Activated naive CD4-positive, alpha-beta T cell treated with anti-CD3 and anti-CD28 coated beads, Interleukin-2, amount 10 ng/mL, durations not matched to agents 7 days and 5 days (primary cell): ENCODE measurements at regions not wholly inside any gene's neighbourhood (a gene's known extent, or its start where the extent isn't known, plus 50 kb on each side); places are given as distances from the start of the nearest gene placed in this dataset.
A peak's percentile ranks its signal among the peaks of the same experiment; 100 is the strongest.
"Not testable (repeated sequence)": the region's sequence is repeated elsewhere in the genome, so short reads cannot be mapped to it uniquely, and the experiment has no call there.

Experiments
- CTCF ChIA-PET: fragments of 350-600 bp; sonication (Branson Sonifier 250); formaldehyde crosslinking; loops from one replicate; lab custom pipeline; 2021; ENCODE audit warnings: antibody characterized with exemption; lab: Charles Lee
- DNase-seq: peaks from one replicate; pipeline ENCODE4 v3.0.0-alpha.2; 2020
- H3K27ac Mint-ChIP-seq: one replicate; pipeline ENCODE4 v1.8.0; 2021; ENCODE audit warnings: mild to moderate bottlenecking, moderate library complexity, mixed read lengths
- H3K27me3 Mint-ChIP-seq: one replicate; pipeline ENCODE4 v1.8.0; 2021; ENCODE audit warnings: mild to moderate bottlenecking, mixed read lengths
- H3K36me3 Mint-ChIP-seq: one replicate; pipeline ENCODE4 v1.8.0; 2021; ENCODE audit warnings: mixed read lengths
- H3K4me1 Mint-ChIP-seq: one replicate; pipeline ENCODE4 v1.8.0; 2021; ENCODE audit warnings: mixed read lengths
- H3K4me3 Mint-ChIP-seq: one replicate; pipeline ENCODE4 v1.8.0; 2021; ENCODE audit warnings: mild to moderate bottlenecking, moderate library complexity, mixed read lengths
- H3K9me3 Mint-ChIP-seq: one replicate; pipeline ENCODE4 v1.8.0; 2021; ENCODE audit warnings: mixed read lengths

DNA sequence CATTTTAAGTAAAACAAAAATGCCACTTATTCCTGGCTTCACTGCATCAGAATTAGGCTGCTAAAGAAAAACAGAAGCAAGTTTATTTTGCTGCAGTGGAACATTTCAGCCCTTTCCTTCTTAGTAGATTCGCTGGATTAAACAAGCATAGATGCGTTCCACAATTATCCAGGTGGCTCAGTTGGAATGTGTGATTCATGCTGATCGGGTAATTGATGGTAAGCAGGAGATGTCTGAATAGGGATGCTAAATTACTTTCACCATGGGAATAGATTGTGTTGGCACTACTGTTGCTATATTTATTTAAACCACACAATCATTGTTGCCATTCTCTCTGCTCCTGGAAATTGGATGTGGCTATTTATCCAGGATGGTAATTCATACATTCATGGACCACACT, 440.1 kb upstream of the DDI1 start:
- H3K9me3 Mint-ChIP-seq: no peaks in the 10 kb centered on the region
- no peaks in the 10 kb centered on the region for H3K4me1 Mint-ChIP-seq
- no peak overlapping the region for H3K27ac Mint-ChIP-seq
- DNase-seq: no peak
- no peak overlapping the region for H3K4me3 Mint-ChIP-seq
- no peaks in the 10 kb centered on the region for H3K36me3 Mint-ChIP-seq
- CTCF ChIA-PET: interaction anchor here (0.9 to 1.1 kb wide), 2 partner anchors 269 to 271 kb away, joined by 3 to 4 read pairs; no protein-coding TSS in a partner anchor
- H3K27me3 Mint-ChIP-seq: peaks cover 3% of the 10 kb centered on the region

DNA sequence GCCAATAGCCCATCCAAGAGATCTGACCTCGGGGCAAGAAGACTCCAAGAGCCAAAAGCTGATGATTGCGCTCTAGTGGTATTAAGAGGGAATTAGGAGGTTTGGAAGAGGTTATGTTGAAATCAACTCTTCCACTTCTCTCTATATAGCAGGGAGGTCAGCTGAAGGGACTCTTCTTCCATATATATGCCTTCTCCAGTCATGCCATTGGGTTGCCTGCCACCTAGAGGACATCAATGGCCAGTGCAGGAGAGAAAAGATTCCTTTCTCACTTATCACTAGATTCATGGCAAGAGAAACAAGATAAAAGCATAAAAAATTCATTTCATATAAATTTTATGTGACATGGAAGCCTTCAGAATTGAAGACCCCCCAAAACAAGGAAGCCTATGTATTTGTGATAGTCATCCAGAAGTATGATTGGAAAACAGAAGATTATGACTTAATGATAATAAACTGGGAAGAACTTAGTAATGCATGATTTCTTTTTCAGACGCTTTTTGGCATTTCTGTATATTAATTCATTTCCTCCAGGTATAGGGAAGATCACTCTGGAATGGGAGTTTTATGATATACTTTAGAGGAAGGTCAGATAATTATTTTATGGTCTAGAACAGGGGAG, 435.1 kb upstream of the DDI1 start:
- CTCF ChIA-PET: interaction anchor here (1.0 to 1.9 kb wide), 8 partner anchors 15 to 565 kb away, joined by 3 to 7 read pairs (median 4); partner anchors contain the start of gene DYNC2H1
- Mint-ChIP-seq H3K36me3 (no peaks in the 10 kb centered on the region), H3K4me3 (no peak overlapping the region), H3K27me3 (peaks cover 3% of the 10 kb centered on the region), H3K9me3 (no peaks in the 10 kb centered on the region), H3K27ac (no peak overlapping the region), H3K4me1 (no peaks in the 10 kb centered on the region)
- DNase-seq: peak; percentile 41

DNA sequence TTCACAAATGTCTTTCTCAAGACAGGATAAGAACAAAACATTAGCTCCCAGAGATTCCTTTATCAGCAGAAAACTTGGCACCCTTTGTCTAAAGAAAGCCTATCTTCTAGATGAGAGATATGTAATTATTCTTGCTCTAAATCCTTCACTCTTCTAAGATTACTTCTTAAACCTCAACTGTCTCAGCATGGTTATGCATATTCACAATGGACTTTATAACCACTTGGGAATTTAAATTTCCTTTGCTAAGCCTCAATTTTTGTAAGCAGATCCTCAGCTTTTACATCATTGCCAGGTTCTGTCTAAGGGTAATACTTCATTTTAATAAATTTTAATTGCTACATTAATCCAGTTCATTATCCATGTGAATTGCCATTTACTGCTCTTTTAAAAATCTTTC, 433.6 kb upstream of the DDI1 start:
- Mint-ChIP-seq H3K36me3 (no peaks in the 10 kb centered on the region), H3K4me3 (no peak overlapping the region), H3K27me3 (peaks cover 3% of the 10 kb centered on the region), H3K27ac (no peak overlapping the region), H3K9me3 (no peaks in the 10 kb centered on the region), H3K4me1 (no peaks in the 10 kb centered on the region)
- CTCF ChIA-PET: interaction anchor here (0.6 to 1.4 kb wide), 2 partner anchors 143 to 278 kb away, joined by 3 read pairs; no protein-coding TSS in a partner anchor
- no peak for DNase-seq

DNA sequence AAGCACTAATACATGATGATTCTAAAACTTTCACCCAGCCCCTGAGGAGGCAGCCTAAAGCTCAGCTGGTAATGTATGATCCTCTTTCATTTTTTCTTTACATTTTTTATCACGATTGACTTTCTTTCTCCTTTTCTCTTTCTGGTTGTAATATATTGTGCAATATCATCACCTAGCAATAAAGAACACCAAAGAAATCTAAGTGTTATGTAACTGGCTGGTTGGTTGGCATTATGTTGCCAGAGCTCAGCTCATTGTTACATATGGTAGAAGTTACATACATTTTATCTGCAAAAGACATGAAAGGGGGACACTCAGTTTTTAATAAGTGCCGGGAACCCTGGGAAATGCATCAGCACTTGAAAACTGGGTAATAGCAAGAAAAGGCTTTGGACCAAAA, 432.1 kb upstream of the DDI1 start:
- no peaks in the 10 kb centered on the region for H3K4me1 Mint-ChIP-seq
- H3K27ac Mint-ChIP-seq: no peak overlapping the region
- no peak for DNase-seq
- peaks cover under 1% of the 10 kb centered on the region for H3K27me3 Mint-ChIP-seq
- no peaks in the 10 kb centered on the region for H3K36me3 Mint-ChIP-seq
- CTCF ChIA-PET: interaction anchor here (0.9 to 1.0 kb wide), 3 partner anchors 65 to 279 kb away, joined by 3 to 4 read pairs (median 3); no protein-coding TSS in a partner anchor
- H3K9me3 Mint-ChIP-seq: no peaks in the 10 kb centered on the region
- no peak overlapping the region for H3K4me3 Mint-ChIP-seq

GRCh38 chr11:103608566-103608965, 427.9 kb upstream of the DDI1 start:
- Mint-ChIP-seq H3K9me3 (no peaks in the 10 kb centered on the region), H3K4me3 (no peak overlapping the region), H3K27me3 (no peaks in the 10 kb centered on the region), H3K27ac (no peak overlapping the region), H3K4me1 (no peaks in the 10 kb centered on the region), H3K36me3 (no peaks in the 10 kb centered on the region)
- CTCF ChIA-PET: interaction anchor here (0.7 kb wide), 1 partner anchor 847 kb away, joined by 4 read pairs; no protein-coding TSS in a partner anchor
- DNase-seq: no peak

DNA sequence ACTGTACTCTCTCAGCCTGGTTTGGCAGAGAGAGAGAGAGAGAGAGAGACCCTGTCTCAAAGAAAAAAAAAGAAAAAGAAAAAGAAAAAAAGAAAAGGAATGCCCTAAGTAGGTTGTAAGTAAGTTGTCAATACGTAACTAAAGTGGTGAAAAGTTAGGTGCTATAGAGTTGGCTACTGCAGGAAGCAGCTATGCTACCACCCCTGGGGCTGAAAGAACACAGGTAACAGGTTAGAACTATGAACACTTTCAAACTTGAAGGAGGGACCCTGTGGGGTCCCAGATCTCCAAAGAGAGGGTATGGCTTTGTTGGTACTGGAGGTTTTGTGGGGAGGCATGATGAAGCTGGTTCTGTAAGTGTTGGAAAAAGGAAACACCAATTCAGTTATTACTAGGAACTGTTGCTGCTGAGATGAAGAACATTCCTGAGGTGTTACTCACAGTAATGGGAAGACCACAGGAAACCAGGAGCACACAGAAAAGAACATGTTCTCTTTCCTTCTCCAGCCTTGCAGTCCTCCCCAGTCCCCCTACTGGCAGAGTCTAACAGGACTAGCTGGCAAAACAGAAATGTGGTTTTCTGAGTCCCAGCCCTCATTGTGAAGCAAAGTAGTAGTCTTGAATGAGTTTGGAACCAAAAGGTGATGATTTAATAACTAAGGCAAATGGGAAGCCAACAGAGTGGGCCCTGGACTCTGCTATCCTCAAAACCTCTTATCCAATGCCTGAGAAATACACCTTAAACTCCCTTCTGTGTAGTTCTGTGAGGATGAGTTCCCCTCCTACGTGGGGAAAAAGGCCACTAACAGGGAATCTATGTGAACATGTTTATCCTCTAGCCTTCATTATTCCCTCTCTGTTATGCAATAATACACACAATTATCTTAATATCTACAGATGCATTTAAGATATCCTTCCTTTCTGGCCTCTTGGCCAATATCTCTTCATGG, 427.0 kb upstream of the DDI1 start:
- no peak overlapping the region for H3K4me3 Mint-ChIP-seq
- no peaks in the 10 kb centered on the region for H3K36me3 Mint-ChIP-seq
- no peaks in the 10 kb centered on the region for H3K27me3 Mint-ChIP-seq
- no peaks in the 10 kb centered on the region for H3K9me3 Mint-ChIP-seq
- no peak overlapping the region for H3K27ac Mint-ChIP-seq
- H3K4me1 Mint-ChIP-seq: no peaks in the 10 kb centered on the region
- CTCF ChIA-PET: interaction anchor here (0.7 kb wide), 1 partner anchor 848 kb away, joined by 4 read pairs; no protein-coding TSS in a partner anchor
- DNase-seq: no peak

DNA sequence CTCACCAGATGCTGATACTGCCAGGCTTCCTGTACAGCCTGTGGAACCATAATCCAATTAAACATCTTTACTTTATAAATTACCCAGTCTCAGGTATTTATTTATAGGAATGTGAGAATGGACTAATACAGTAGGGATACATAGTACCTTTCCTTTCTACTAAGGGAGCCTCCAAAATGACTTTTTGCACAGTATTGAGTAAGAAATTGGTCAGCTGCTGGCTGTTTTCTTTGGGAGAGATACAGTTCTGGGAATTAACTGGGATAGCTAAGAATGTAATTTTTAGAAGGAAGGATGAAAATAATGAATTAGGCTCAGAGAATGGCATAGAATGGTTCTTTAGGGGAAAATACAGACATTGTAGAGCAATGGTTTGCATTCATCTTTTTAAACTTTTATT, 426.0 kb upstream of the DDI1 start:
- no peak for DNase-seq
- H3K9me3 Mint-ChIP-seq: no peaks in the 10 kb centered on the region
- no peaks in the 10 kb centered on the region for H3K36me3 Mint-ChIP-seq
- no peaks in the 10 kb centered on the region for H3K27me3 Mint-ChIP-seq
- no peak overlapping the region for H3K27ac Mint-ChIP-seq
- CTCF ChIA-PET: no interaction called here
- no peak overlapping the region for H3K4me3 Mint-ChIP-seq
- H3K4me1 Mint-ChIP-seq: no peaks in the 10 kb centered on the region

DNA sequence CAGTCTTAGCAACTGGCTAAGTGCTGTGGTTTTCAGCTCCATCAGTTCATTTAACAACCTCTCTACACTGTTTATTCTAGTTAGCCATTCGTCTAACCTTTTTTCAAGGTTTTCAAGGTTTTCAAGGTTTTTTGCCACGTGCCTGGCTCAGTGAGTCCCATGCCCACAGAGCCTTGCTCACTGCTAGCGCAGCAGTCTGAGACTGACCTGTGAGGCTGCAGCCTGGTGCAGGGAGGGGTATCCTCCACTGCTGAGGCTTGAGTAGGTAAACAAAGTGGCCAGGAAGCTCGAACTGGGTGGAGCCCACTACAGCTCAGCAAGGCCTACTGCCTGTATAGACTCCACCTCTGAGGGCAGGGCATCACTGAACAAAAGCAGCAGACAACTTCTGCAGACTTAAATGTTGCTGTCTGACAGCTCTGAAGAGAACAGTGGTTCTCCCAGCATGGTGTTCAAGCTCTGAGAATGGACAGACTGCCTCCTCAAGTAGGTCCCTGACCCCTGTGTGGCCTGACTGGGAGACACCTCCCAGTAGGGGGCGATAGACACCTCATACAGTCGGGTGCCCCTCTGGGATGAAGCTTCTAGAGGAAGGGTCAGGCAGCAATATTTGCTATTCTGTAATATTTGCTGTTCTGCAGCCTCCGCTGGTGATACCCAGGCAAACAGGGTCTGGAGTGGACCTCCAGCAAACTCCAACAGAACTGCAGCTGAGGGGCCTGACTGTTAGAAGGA, 424.7 kb upstream of the DDI1 start:
- H3K9me3 Mint-ChIP-seq, H3K27ac Mint-ChIP-seq, H3K4me3 Mint-ChIP-seq, H3K27me3 Mint-ChIP-seq, H3K36me3 Mint-ChIP-seq, H3K4me1 Mint-ChIP-seq, CTCF ChIA-PET, DNase-seq: not testable (repeated sequence)

- H3K27me3 Mint-ChIP-seq, H3K27ac Mint-ChIP-seq, H3K9me3 Mint-ChIP-seq, H3K4me3 Mint-ChIP-seq, DNase-seq, CTCF ChIA-PET, H3K36me3 Mint-ChIP-seq, H3K4me1 Mint-ChIP-seq: not testable (repeated sequence)
Measured at GRCh38 chr11:103612451-103612850, 424.0 kb upstream of the DDI1 start.

- H3K9me3 Mint-ChIP-seq, H3K36me3 Mint-ChIP-seq, CTCF ChIA-PET, H3K4me1 Mint-ChIP-seq, H3K4me3 Mint-ChIP-seq, H3K27me3 Mint-ChIP-seq, DNase-seq, H3K27ac Mint-ChIP-seq: not testable (repeated sequence)
Measured at GRCh38 chr11:103616586-103616985, 419.9 kb upstream of the DDI1 start.

DNA sequence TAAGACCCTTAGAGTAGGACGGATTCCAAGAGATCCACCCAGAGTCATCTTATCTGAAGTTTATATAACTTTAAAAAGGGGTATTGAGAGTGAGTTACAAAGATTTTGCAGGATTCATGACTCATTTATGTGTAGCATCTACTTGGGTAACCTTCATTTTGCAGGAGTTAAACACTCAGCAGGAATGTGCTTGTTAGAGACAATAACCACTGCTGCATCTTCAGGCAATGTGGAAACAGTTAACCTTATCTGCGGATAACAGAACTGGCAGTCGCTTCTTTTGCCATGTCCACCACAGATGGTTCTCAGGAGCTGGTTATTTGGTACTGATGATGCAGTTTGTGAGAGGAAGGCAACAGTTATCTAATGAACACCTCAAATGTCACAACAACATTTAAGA, 417.9 kb upstream of the DDI1 start:
- CTCF ChIA-PET: interaction anchor here (0.7 kb wide), 1 partner anchor 664 kb away, joined by 4 read pairs; no protein-coding TSS in a partner anchor
- no peaks in the 10 kb centered on the region for H3K27me3 Mint-ChIP-seq

DNA sequence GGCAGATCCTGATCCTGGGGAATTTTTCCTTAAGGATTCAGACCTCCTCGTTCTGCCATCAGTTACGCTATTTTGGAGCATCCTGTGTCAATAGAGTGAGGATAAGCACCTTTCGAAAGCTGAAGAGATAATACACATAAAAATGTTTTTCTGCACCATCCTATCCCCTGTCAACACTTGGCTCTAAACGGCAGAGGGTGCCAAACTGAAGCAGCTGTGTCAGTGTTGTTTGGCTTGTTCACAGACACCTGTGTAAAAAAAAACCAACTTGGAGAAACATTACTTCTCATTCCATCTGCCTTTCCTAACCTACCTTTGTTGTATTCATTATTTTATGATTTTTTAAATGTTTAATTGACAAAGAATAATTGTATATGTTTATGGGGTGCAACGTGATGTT, 417.0 kb upstream of the DDI1 start:
- H3K27me3 Mint-ChIP-seq: no peaks in the 10 kb centered on the region
- no peaks in the 10 kb centered on the region for H3K36me3 Mint-ChIP-seq
- no peaks in the 10 kb centered on the region for H3K9me3 Mint-ChIP-seq
- no peaks in the 10 kb centered on the region for H3K4me1 Mint-ChIP-seq
- H3K4me3 Mint-ChIP-seq: no peak overlapping the region
- CTCF ChIA-PET: interaction anchor here (1.2 kb wide), 1 partner anchor 19 kb away, joined by 4 read pairs; no protein-coding TSS in a partner anchor
- no peak for DNase-seq
- H3K27ac Mint-ChIP-seq: no peak overlapping the region

More for the DNA sequence above, 417.9 kb upstream of the DDI1 start:
- Mint-ChIP-seq H3K9me3 (no peaks in the 10 kb centered on the region), H3K36me3 (no peaks in the 10 kb centered on the region), H3K4me1 (no peaks in the 10 kb centered on the region), H3K27ac (no peak overlapping the region), H3K4me3 (no peak overlapping the region)
- DNase-seq: no peak

GRCh38 chr11:103619938-103620337, 416.5 kb upstream of the DDI1 start:
- H3K27ac Mint-ChIP-seq: no peak overlapping the region
- CTCF ChIA-PET: interaction anchor here (1.2 kb wide), 1 partner anchor 19 kb away, joined by 4 read pairs; no protein-coding TSS in a partner anchor
- no peaks in the 10 kb centered on the region for H3K4me1 Mint-ChIP-seq
- no peak for DNase-seq
- no peaks in the 10 kb centered on the region for H3K27me3 Mint-ChIP-seq
- no peak overlapping the region for H3K4me3 Mint-ChIP-seq
- no peaks in the 10 kb centered on the region for H3K9me3 Mint-ChIP-seq
- no peaks in the 10 kb centered on the region for H3K36me3 Mint-ChIP-seq

DNA sequence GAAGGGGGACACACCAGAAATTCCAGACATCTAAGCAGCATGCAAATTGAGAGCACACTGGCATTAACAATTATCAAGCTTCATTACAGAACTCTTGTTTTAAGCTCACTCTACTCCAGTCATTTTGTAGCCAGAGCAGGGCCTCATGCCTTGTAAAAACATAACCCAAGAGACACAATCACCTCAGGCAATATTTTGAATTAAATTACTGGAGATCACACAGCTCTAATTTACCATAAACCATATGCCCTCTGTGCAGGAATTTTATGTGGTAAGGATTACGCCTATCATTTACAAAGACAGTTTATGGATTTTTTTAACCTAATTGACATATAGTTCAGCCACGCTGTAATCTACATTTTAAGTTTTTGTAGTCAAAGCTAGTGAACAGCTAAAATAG, 414.1 kb upstream of the DDI1 start:
- Mint-ChIP-seq H3K9me3 (no peaks in the 10 kb centered on the region), H3K27ac (no peak overlapping the region), H3K4me3 (no peak overlapping the region), H3K27me3 (no peaks in the 10 kb centered on the region), H3K4me1 (no peaks in the 10 kb centered on the region), H3K36me3 (no peaks in the 10 kb centered on the region)
- CTCF ChIA-PET: no interaction called here
- no peak for DNase-seq
